Lower leg skin (tissue), 4 donors: ENCODE measurements at regions not wholly inside any gene's neighbourhood (a gene's known extent, or its start where the extent isn't known, plus 50 kb on each side); places are given as distances from the start of the nearest gene placed in this dataset.

Experiments
- DNase-seq, 2 donors: peaks; one replicate each; pipeline ENCODE4 v3.0.0-alpha.2; 2019; ENCODE audit warnings: low spot score in 2 of 2
- H3K4me3 ChIP-seq: fragments of 200-600 bp; sonication (generic); 2 replicates; pipeline ENCODE4 v1.5.1; 2017; ENCODE audit warnings: mild to moderate bottlenecking, low read depth; ENCODE audit not compliant: poor library complexity, severe bottlenecking
- CTCF ChIP-seq, 3 donors: fragments of 450-650 bp; IDR thresholded peaks; one replicate each; pipeline ENCODE4 v1.5.1; 2016; ENCODE audit warnings: antibody characterized with exemption in 3 of 3, mild to moderate bottlenecking in 3 of 3, moderate library complexity in 2 of 3
- POLR2A ChIP-seq, 2 donors: fragments of 450-650 bp; IDR thresholded peaks; one replicate each; pipeline ENCODE4 v1.6.1; 2016 to 2017; ENCODE audit warnings: antibody characterized with exemption in 2 of 2, mild to moderate bottlenecking in 1 of 2, moderate library complexity in 1 of 2
- WGBS, 2 donors: methylation state at CpG; one replicate each; pipeline ENCODE4 v1.1.5; 2018; 5-methylcytosine and 5-hydroxymethylcytosine counted together
- intact Hi-C: fragments of 100-400 bp; cut with DNase I; formaldehyde crosslinking; loops from one replicate; pipeline ENCODE4 v1.15.0; 2023; ENCODE audit warnings: low total_unique reads

- TF ChIP-seq CTCF (IDR thresholded peaks at IDR 0.05) (no peak), POLR2A (IDR thresholded peaks at IDR 0.05) (no peak)
- intact Hi-C loops = no loop called here
- H3K4me3 ChIP-seq = no peak overlapping the region
- WGBS, 2 donors = 35 to 36% methylated on average over 8 of the region's 8 CpGs
- no peak for DNase-seq
Measured at GRCh38 chr9:19551124-19551929, 142.5 kb downstream of the ACER2 start.

GRCh38 chr9:19550009-19550408 lies 141.2 kb downstream of the ACER2 start:
- no peak overlapping the region for H3K4me3 ChIP-seq
- no peak for TF ChIP-seq CTCF (IDR thresholded peaks at IDR 0.05)
- no peak for TF ChIP-seq POLR2A (IDR thresholded peaks at IDR 0.05)
- WGBS, 2 donors = 83 to 87% methylated on average over 7 of the region's 7 CpGs
- no peak for DNase-seq
- intact Hi-C loops = no loop called here

GRCh38 chr9:19533373-19533772 lies 124.6 kb downstream of the ACER2 start:
- no peak for DNase-seq
- intact Hi-C loops = no loop called here
- TF ChIP-seq POLR2A (IDR thresholded peaks at IDR 0.05) (no peak), CTCF (IDR thresholded peaks at IDR 0.05) (no peak)
- 73 to 79% methylated on average over 3 of the region's 3 CpGs for WGBS, 2 donors
- no peak overlapping the region for H3K4me3 ChIP-seq

- 60 to 65% methylated on average over 3 of the region's 3 CpGs for WGBS, 2 donors
- DNase-seq = no peak
- TF ChIP-seq POLR2A (IDR thresholded peaks at IDR 0.05) (no peak), CTCF (IDR thresholded peaks at IDR 0.05) (no peak)
- intact Hi-C loops = no loop called here
- H3K4me3 ChIP-seq = no peak overlapping the region
Measured at GRCh38 chr9:19527663-19528062, 118.9 kb downstream of the ACER2 start.

- DNase-seq = no peak
- 30 to 34% methylated on average over 2 of the region's 2 CpGs for WGBS, 2 donors
- no peak overlapping the region for H3K4me3 ChIP-seq
- intact Hi-C loops = no loop called here
- TF ChIP-seq CTCF (IDR thresholded peaks at IDR 0.05) (no peak), POLR2A (IDR thresholded peaks at IDR 0.05) (no peak)
Measured at GRCh38 chr9:19522558-19522957, 113.7 kb downstream of the ACER2 start.

DNA sequence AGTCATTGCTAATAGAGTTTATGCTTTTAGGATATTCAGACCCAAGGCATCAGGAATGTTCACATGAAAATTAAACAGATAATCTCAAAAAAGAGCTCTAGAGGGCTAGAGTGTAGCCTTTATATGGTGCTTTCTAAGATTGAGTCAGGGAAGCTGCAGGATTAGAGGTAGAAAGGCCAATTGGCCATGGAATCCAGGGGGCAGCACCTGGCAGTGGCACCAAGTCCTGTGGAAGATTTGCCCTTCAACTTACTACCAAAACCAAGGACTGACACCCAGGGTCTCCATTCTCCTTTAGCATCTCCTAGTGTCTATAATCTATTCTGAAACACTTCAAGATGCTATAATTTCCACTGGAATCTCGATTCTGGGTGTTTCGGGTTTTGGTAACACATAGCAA lies 112.4 kb downstream of the ACER2 start:
- TF ChIP-seq CTCF (IDR thresholded peaks at IDR 0.05) (no peak), POLR2A (IDR thresholded peaks at IDR 0.05) (no peak)
- no peak overlapping the region for H3K4me3 ChIP-seq
- intact Hi-C loops = no loop called here
- WGBS, 2 donors = 85 to 91% methylated on average over 2 of the region's 2 CpGs
- DNase-seq = no peak
